Left colon (tissue), 2 donors: ENCODE measurements at regions not wholly inside any gene's neighbourhood (a gene's known extent, or its start where the extent isn't known, plus 50 kb on each side); places are given as distances from the start of the nearest gene placed in this dataset.

ENCODE experiments used
- ATAC-seq: fragments of 200-7000 bp; cut with Tn5 transposase; one replicate; pipeline ENCODE4 v1.9.1; 2020; ENCODE audit warnings: mild to moderate bottlenecking, moderate library complexity
- DNase-seq, 2 donors: peaks; one replicate each; pipeline ENCODE4 v3.0.0-alpha.2; 2020
- intact Hi-C, 2 donors: fragments of 100-400 bp; cut with DNase I in 1 of 2; cut with micrococcal nuclease in 1 of 2; formaldehyde crosslinking; loops; one replicate each; pipeline versions ENCODE4 v1.11.2 to v1.14.0; 2022; cut with DNase I, micrococcal nuclease
- donor health status: DM: no; HTN: no; CAD: no.
- donor health status: DM: yes; HTN: yes; CAD: no.

- no peak for DNase-seq
- intact Hi-C loops: no loop called here
- peak; percentile 16 for ATAC-seq
Measured at GRCh38 chr6:47152666-47153403, 110.7 kb upstream of the ADGRF1 start.

GRCh38 chr6:47151232-47151898 lies 109.2 kb upstream of the ADGRF1 start:
- DNase-seq (no peak), ATAC-seq (no peak)
- intact Hi-C loops: no loop called here

- intact Hi-C loops: no loop called here
- DNase-seq: no peak
- ATAC-seq: no peak
Measured at GRCh38 chr6:47149554-47149953, 107.4 kb upstream of the ADGRF1 start.

- intact Hi-C loops: no loop called here
- ATAC-seq (peak; percentile 53), DNase-seq (no peak)
Measured at GRCh38 chr6:47149066-47149465, 106.9 kb upstream of the ADGRF1 start.

GRCh38 chr6:47147836-47148344 lies 105.8 kb upstream of the ADGRF1 start:
- no peak for ATAC-seq
- no peak for DNase-seq
- intact Hi-C loops: no loop called here

GRCh38 chr6:47147175-47147727 lies 105.1 kb upstream of the ADGRF1 start:
- intact Hi-C loops: no loop called here
- ATAC-seq (peak; percentile 30), DNase-seq (no peak)

GRCh38 chr6:47146431-47147174 lies 104.5 kb upstream of the ADGRF1 start:
- DNase-seq (no peak), ATAC-seq (peak; percentile 73)
- intact Hi-C loops: no loop called here

GRCh38 chr6:47145212-47145611 lies 103.1 kb upstream of the ADGRF1 start:
- intact Hi-C loops: no loop called here
- ATAC-seq: no peak

GRCh38 chr6:47144306-47144705 lies 102.2 kb upstream of the ADGRF1 start:
- no peak for DNase-seq
- no peak for ATAC-seq
- intact Hi-C loops: no loop called here

More at GRCh38 chr6:47145212-47145611, 103.1 kb upstream of the ADGRF1 start:
- DNase-seq: no peak

GRCh38 chr6:47141963-47142362 lies 99.8 kb upstream of the ADGRF1 start:
- intact Hi-C loops: no loop called here
- no peak for ATAC-seq
- no peak for DNase-seq

GRCh38 chr6:47141171-47141570 lies 99.0 kb upstream of the ADGRF1 start:
- intact Hi-C loops: no loop called here
- DNase-seq (no peak), ATAC-seq (no peak)

- ATAC-seq: no peak
Measured at GRCh38 chr6:47138046-47138445, 95.9 kb upstream of the ADGRF1 start.

GRCh38 chr6:47137073-47137472 lies 94.9 kb upstream of the ADGRF1 start:
- ATAC-seq: peak; percentile 42
- DNase-seq: no peak
- intact Hi-C loops: no loop called here

More at GRCh38 chr6:47138046-47138445, 95.9 kb upstream of the ADGRF1 start:
- intact Hi-C loops: no loop called here
- DNase-seq: no peak

GRCh38 chr6:47135772-47136171 lies 93.6 kb upstream of the ADGRF1 start:
- intact Hi-C loops: no loop called here
- DNase-seq (no peak), ATAC-seq (peak; percentile 23)

- intact Hi-C loops: no loop called here
- DNase-seq (no peak), ATAC-seq (peak; percentile 86)
Measured at GRCh38 chr6:47134476-47135189, 92.5 kb upstream of the ADGRF1 start.

- no peak for ATAC-seq
- intact Hi-C loops: no loop called here
- no peak for DNase-seq
Measured at GRCh38 chr6:47133230-47134000, 91.3 kb upstream of the ADGRF1 start.

GRCh38 chr6:47132724-47133123 lies 90.6 kb upstream of the ADGRF1 start:
- ATAC-seq (peak; percentile 66), DNase-seq (no peak)
- intact Hi-C loops: no loop called here

GRCh38 chr6:47131773-47132172 lies 89.6 kb upstream of the ADGRF1 start:
- intact Hi-C loops: no loop called here
- DNase-seq: no peak
- ATAC-seq: no peak
